ENCODE measurements at regions not wholly inside any gene's neighbourhood (a gene's known extent, or its start where the extent isn't known, plus 50 kb on each side); places are given as distances from the start of the nearest gene placed in this dataset.

GRCh38 chr21:16644685-16645084 is 868.2 kb upstream of the CXADR start:
- no peak overlapping the region for H3K27ac ChIP-seq
- no peak for DNase-seq (ENCODE audit: low read depth, low spot score)

- no peak overlapping the region for H3K27ac ChIP-seq
- DNase-seq (ENCODE audit: low read depth, low spot score), result no peak
Observed at GRCh38 chr21:16650714-16651366, 862.0 kb upstream of the CXADR start.

- no peak for DNase-seq (ENCODE audit: low read depth, low spot score)
- H3K27ac ChIP-seq, result no peak overlapping the region
Observed at GRCh38 chr21:16651956-16652355, 860.9 kb upstream of the CXADR start.

- DNase-seq (ENCODE audit: low read depth, low spot score), result no peak
- no peak overlapping the region for H3K27ac ChIP-seq
Observed at GRCh38 chr21:16663436-16663835, 849.4 kb upstream of the CXADR start.

GRCh38 chr21:16667395-16667794 is 845.4 kb upstream of the CXADR start:
- no peak overlapping the region for H3K27ac ChIP-seq
- no peak for DNase-seq (ENCODE audit: low read depth, low spot score)

- no peak for DNase-seq (ENCODE audit: low read depth, low spot score)
- H3K27ac ChIP-seq, result no peak overlapping the region
Observed at GRCh38 chr21:16674949-16675348, 837.9 kb upstream of the CXADR start.

GRCh38 chr21:16676391-16676790 is 836.5 kb upstream of the CXADR start:
- no peak overlapping the region for H3K27ac ChIP-seq
- DNase-seq (ENCODE audit: low read depth, low spot score), result no peak

- no peak overlapping the region for H3K27ac ChIP-seq
- no peak for DNase-seq (ENCODE audit: low read depth, low spot score)
Observed at GRCh38 chr21:16678429-16679160, 834.2 kb upstream of the CXADR start.

- DNase-seq (ENCODE audit: low read depth, low spot score), result no peak
- no peak overlapping the region for H3K27ac ChIP-seq
Observed at GRCh38 chr21:16695074-16695473, 817.8 kb upstream of the CXADR start.

- DNase-seq (ENCODE audit: low read depth, low spot score), result no peak
- H3K27ac ChIP-seq, result no peak overlapping the region
Observed at GRCh38 chr21:16707274-16707673, 805.6 kb upstream of the CXADR start.

- DNase-seq (ENCODE audit: low read depth, low spot score), result no peak
- no peak overlapping the region for H3K27ac ChIP-seq
Observed at GRCh38 chr21:16708101-16708835, 804.6 kb upstream of the CXADR start.

GRCh38 chr21:16709866-16710550 is 802.8 kb upstream of the CXADR start:
- no peak for DNase-seq (ENCODE audit: low read depth, low spot score)

GRCh38 chr21:16711757-16712156 is 801.1 kb upstream of the CXADR start:
- no peak for DNase-seq (ENCODE audit: low read depth, low spot score)
- H3K27ac ChIP-seq, result no peak overlapping the region

More at GRCh38 chr21:16709866-16710550, 802.8 kb upstream of the CXADR start:
- no peak overlapping the region for H3K27ac ChIP-seq

GRCh38 chr21:16713331-16714117 is 799.3 kb upstream of the CXADR start:
- no peak overlapping the region for H3K27ac ChIP-seq
- no peak for DNase-seq (ENCODE audit: low read depth, low spot score)

- no peak for DNase-seq (ENCODE audit: low read depth, low spot score)
- no peak overlapping the region for H3K27ac ChIP-seq
Observed at GRCh38 chr21:16740511-16740910, 772.3 kb upstream of the CXADR start.

- DNase-seq (ENCODE audit: low read depth, low spot score), result no peak
- H3K27ac ChIP-seq, result no peak overlapping the region
Observed at GRCh38 chr21:16741141-16741665, 771.6 kb upstream of the CXADR start.

- no peak overlapping the region for H3K27ac ChIP-seq
- DNase-seq (ENCODE audit: low read depth, low spot score), result no peak
Observed at GRCh38 chr21:16742131-16742641, 770.7 kb upstream of the CXADR start.

GRCh38 chr21:16742741-16743140 is 770.1 kb upstream of the CXADR start:
- no peak overlapping the region for H3K27ac ChIP-seq
- DNase-seq (ENCODE audit: low read depth, low spot score), result no peak

- no peak for DNase-seq (ENCODE audit: low read depth, low spot score)
- no peak overlapping the region for H3K27ac ChIP-seq
Observed at GRCh38 chr21:16743317-16743716, 769.5 kb upstream of the CXADR start.

Data from epithelial cell of prostate (primary cell).